Mucosa of rectum (tissue), 2 donors: ENCODE measurements at regions not wholly inside any gene's neighbourhood (a gene's known extent, or its start where the extent isn't known, plus 50 kb on each side); places are given as distances from the start of the nearest gene placed in this dataset.

Source experiments
- H3K27ac ChIP-seq, 2 donors: one replicate each; pipeline ENCODE4 v1.7.0; 2013; ENCODE audit warnings: inconsistent platforms in 2 of 2, low read depth in 2 of 2, low read length in 2 of 2
- H3K27me3 ChIP-seq, 2 donors: one replicate each; pipeline ENCODE4 v1.7.0; 2013; ENCODE audit warnings: low read length in 2 of 2; ENCODE audit not compliant: control insufficient read depth in 2 of 2, insufficient read depth in 2 of 2
- H3K36me3 ChIP-seq, 2 donors: one replicate each; pipeline ENCODE4 v1.7.0; 2013; ENCODE audit warnings: low read length in 2 of 2; ENCODE audit not compliant: control insufficient read depth in 2 of 2, insufficient read depth in 2 of 2
- H3K4me1 ChIP-seq, 2 donors: one replicate each; pipeline ENCODE4 v1.7.0; 2013; ENCODE audit warnings: low read length in 2 of 2, mild to moderate bottlenecking in 1 of 2; ENCODE audit not compliant: control insufficient read depth in 2 of 2, insufficient read depth in 2 of 2
- H3K4me3 ChIP-seq, 2 donors: one replicate each; pipeline ENCODE4 v1.7.0; 2013; ENCODE audit warnings: low read length in 2 of 2
- H3K9ac ChIP-seq, 2 donors: one replicate each; pipeline ENCODE4 v1.7.0; 2013; ENCODE audit warnings: low read length in 2 of 2, low read depth in 1 of 2, mild to moderate bottlenecking in 1 of 2
- H3K9me3 ChIP-seq, 2 donors: one replicate each; pipeline ENCODE4 v1.7.0; 2013; ENCODE audit warnings: low read length in 2 of 2; ENCODE audit not compliant: control insufficient read depth in 2 of 2
- donor health status: healthy.
- donor health status: Normal muscosa, but diverticular disease.

- Histone ChIP-seq H3K9me3 (no peaks in the 10 kb centered on the region), H3K27ac (no peak overlapping the region), H3K4me1 (no peaks in the 10 kb centered on the region), H3K36me3 (no peaks in the 10 kb centered on the region), H3K4me3 (no peak overlapping the region), H3K9ac (no peak overlapping the region), H3K27me3 (no peaks in the 10 kb centered on the region)
Measured at GRCh38 chr10:64507651-64508028, 986.4 kb downstream of the REEP3 start.

DNA sequence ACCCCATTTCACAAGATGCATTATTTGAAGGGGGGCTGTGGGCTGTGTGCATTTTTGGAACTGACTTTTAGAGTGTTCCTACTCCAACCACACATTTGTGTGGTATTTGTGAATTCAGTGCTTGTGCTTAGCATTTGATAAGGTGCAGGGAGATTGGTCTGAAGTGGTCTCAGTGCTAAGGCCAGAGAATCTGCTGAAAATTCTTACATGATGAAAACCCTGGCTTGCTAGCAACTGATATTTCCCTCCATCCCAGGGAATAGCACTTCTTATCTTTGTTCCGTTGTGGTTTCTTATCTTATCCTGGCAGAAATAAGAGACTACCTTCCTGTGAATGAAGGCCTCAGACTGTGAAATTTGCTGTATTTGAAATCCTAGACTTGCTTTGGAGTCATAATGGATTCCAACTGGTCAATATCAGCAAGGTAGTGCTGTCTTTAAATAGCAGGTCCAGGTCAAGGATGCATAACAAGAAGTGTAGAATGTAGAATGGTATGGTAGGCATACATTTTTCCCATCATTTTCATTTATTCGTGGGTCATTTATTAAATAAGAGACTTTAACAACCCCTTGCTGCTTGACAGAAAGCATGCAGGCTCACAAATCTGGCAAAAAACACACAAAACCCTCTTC, 986.9 kb downstream of the REEP3 start:
- Histone ChIP-seq H3K27ac (no peak overlapping the region), H3K9me3 (no peaks in the 10 kb centered on the region), H3K27me3 (no peaks in the 10 kb centered on the region), H3K4me3 (no peak overlapping the region), H3K9ac (no peak overlapping the region), H3K4me1 (no peaks in the 10 kb centered on the region), H3K36me3 (no peaks in the 10 kb centered on the region)

DNA sequence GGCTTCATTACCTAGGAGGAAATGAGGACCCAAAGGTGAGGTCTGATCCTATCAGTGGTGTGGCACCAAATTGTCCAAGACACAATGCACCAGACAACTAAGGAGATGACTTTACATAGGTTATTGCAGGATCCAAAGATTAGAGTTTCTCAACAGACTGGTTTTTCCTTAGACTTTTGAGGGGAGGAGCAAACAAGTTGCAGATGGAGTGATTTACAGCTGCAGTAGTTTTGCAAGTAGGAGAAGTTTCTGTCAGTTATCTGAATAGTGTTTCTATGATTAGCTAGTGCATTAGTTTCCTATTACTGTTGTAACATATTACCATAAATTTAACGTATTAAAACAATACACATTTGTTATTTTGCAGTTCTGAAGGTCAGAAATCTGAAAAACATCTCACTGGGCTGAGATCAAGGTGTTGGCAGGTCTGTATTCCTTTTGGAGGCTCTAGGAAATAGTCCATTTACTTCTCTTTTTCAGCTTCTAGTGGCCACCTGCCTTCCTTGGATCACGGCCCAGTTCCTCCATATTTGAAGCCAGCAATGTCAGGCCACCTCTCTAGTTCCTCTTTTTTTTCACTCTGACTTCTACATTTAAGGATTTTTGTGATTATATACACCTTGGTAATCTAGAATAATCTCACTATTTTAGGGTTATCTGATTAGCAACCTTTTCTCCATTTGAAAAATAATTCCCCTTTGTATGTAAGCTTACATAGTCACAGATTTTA, 994.9 kb downstream of the REEP3 start:
- no peak overlapping the region for H3K9ac ChIP-seq

GRCh38 chr10:64518456-64518855, 997.3 kb downstream of the REEP3 start:
- no peaks in the 10 kb centered on the region for H3K9me3 ChIP-seq

More for the DNA sequence above, 994.9 kb downstream of the REEP3 start:
- no peaks in the 10 kb centered on the region for H3K36me3 ChIP-seq
- H3K4me3 ChIP-seq, result no peak overlapping the region
- H3K27me3 ChIP-seq, result no peaks in the 10 kb centered on the region
- H3K4me1 ChIP-seq, result no peaks in the 10 kb centered on the region
- H3K9me3 ChIP-seq, result no peaks in the 10 kb centered on the region
- no peak overlapping the region for H3K27ac ChIP-seq

DNA sequence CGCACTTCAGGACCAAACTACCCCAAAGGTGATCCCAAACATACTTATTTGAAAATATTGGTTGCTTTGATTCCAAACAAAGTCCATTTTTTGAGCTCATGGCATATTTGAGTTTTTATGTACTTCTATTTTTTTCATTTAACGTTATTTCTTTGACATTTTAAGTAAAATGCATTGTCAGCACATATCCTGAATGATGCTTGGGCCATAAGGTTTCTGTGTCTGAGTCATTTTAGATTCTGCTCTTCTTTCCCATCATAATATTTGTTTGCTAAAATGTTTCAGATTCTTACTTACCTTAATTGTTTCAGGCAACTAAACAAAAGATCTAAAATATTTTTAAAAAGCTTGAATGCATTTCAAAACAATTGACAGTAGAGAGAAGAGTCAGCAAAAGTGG, 998.2 kb downstream of the REEP3 start:
- H3K36me3 ChIP-seq, result no peaks in the 10 kb centered on the region
- H3K27ac ChIP-seq, result no peak overlapping the region
- H3K9me3 ChIP-seq, result no peaks in the 10 kb centered on the region
- no peak overlapping the region for H3K4me3 ChIP-seq
- no peaks in the 10 kb centered on the region for H3K4me1 ChIP-seq
- H3K27me3 ChIP-seq, result no peaks in the 10 kb centered on the region
- no peak overlapping the region for H3K9ac ChIP-seq

More at GRCh38 chr10:64518456-64518855, 997.3 kb downstream of the REEP3 start:
- H3K27me3 ChIP-seq, result no peaks in the 10 kb centered on the region
- H3K4me3 ChIP-seq, result no peak overlapping the region
- H3K9ac ChIP-seq, result no peak overlapping the region
- H3K4me1 ChIP-seq, result no peaks in the 10 kb centered on the region
- no peak overlapping the region for H3K27ac ChIP-seq
- no peaks in the 10 kb centered on the region for H3K36me3 ChIP-seq

GRCh38 chr10:64519831-64520230, 998.6 kb downstream of the REEP3 start:
- Histone ChIP-seq H3K27me3 (no peaks in the 10 kb centered on the region), H3K27ac (no peak overlapping the region)

GRCh38 chr10:64523065-64523759, 1002.0 kb downstream of the REEP3 start:
- H3K9me3 ChIP-seq, result no peaks in the 10 kb centered on the region
- H3K27me3 ChIP-seq, result no peaks in the 10 kb centered on the region
- H3K36me3 ChIP-seq, result no peaks in the 10 kb centered on the region
- H3K4me1 ChIP-seq, result no peaks in the 10 kb centered on the region
- H3K9ac ChIP-seq, result no peak overlapping the region
- no peak overlapping the region for H3K4me3 ChIP-seq
- no peak overlapping the region for H3K27ac ChIP-seq

More at GRCh38 chr10:64519831-64520230, 998.6 kb downstream of the REEP3 start:
- Histone ChIP-seq H3K9ac (no peak overlapping the region), H3K4me1 (no peaks in the 10 kb centered on the region), H3K36me3 (no peaks in the 10 kb centered on the region), H3K9me3 (no peaks in the 10 kb centered on the region), H3K4me3 (no peak overlapping the region)

- H3K4me1 ChIP-seq, result no peaks in the 10 kb centered on the region
- no peaks in the 10 kb centered on the region for H3K27me3 ChIP-seq
- no peak overlapping the region for H3K4me3 ChIP-seq
- no peak overlapping the region for H3K9ac ChIP-seq
- H3K27ac ChIP-seq, result no peak overlapping the region
- H3K36me3 ChIP-seq, result no peaks in the 10 kb centered on the region
- H3K9me3 ChIP-seq, result no peaks in the 10 kb centered on the region
Measured at GRCh38 chr10:64528294-64529002, 1007.2 kb downstream of the REEP3 start.

DNA sequence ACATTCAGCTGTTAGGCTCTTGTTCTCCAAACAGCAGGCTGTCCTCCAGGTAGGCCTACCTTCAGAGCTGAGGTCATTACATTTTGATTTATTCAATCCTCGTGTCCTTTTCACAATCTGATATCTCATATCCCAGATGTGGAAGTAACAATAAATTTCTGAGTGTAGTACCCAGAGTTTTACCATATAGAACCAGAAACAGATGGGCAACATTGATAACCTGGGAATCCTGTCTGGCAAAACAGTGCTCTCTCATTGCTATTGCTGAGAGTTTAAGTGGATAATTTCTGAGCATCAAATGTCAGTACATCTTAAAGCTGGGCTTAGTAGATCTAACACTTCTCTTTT, 1007.8 kb downstream of the REEP3 start:
- Histone ChIP-seq H3K27me3 (no peaks in the 10 kb centered on the region), H3K27ac (no peak overlapping the region), H3K9me3 (no peaks in the 10 kb centered on the region), H3K9ac (no peak overlapping the region), H3K36me3 (no peaks in the 10 kb centered on the region), H3K4me1 (no peaks in the 10 kb centered on the region), H3K4me3 (no peak overlapping the region)

GRCh38 chr10:64534616-64535015, 1013.4 kb downstream of the REEP3 start:
- no peak overlapping the region for H3K9ac ChIP-seq
- H3K4me1 ChIP-seq, result no peaks in the 10 kb centered on the region

More at GRCh38 chr10:64534616-64535015, 1013.4 kb downstream of the REEP3 start:
- no peaks in the 10 kb centered on the region for H3K9me3 ChIP-seq
- no peaks in the 10 kb centered on the region for H3K36me3 ChIP-seq
- no peak overlapping the region for H3K4me3 ChIP-seq
- H3K27ac ChIP-seq, result no peak overlapping the region
- no peaks in the 10 kb centered on the region for H3K27me3 ChIP-seq
